Retinal pigment epithelial cell (primary cell): ENCODE measurements at regions not wholly inside any gene's neighbourhood (a gene's known extent, or its start where the extent isn't known, plus 50 kb on each side); places are given as distances from the start of the nearest gene placed in this dataset.

Source experiments
- DNase-seq: peaks from one replicate; pipeline ENCODE4 v3.0.0-alpha.2; 2010; ENCODE audit warnings: low read depth
- H3K4me3 ChIP-seq: 2 replicates; pipeline ENCODE4 v1.5.1; 2011; ENCODE audit warnings: mild to moderate bottlenecking, low read length, control low read depth, moderate library complexity
- TF ChIP-seq, protein P1 (sequence below): conservative IDR thresholded peaks from 2 replicates; pipeline ENCODE4 v1.5.1; 2011; ENCODE audit warnings: low read depth, low read length, control low read depth, inconsistent platforms

DNA sequence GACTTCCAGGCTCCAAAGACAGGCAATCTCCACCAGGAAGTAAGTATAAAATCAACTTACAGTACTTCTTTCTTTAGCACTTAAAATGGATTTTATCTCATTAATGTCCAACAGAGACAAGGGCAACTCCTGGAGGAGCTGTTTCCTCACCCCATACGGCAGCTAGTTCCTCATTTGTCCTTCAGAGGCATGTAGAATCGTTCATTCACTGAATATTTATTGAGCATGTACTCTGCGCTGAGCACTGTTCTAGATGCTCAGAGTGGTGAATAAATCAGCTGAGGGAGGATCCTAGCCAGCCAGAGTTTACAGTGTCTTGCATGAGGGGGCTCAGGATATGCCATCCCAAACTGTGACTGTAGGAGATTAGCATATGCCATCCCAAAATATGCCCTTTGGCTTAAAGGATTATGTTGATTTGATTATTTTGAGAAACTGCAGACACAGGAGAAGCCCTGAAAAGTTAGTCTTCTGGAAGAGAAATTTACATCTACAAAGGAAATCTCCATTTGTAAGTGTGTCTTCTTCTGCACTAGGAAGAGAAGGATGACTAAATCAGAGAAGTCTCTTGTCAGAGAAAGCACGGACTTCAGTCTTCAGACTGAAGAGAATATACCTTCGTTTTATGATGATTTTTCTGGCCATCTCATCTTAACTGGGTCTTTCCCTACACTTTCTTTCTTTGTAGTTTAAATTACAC, 66.9 kb downstream of the BAMBI start:
- TF ChIP-seq, protein P1, sequence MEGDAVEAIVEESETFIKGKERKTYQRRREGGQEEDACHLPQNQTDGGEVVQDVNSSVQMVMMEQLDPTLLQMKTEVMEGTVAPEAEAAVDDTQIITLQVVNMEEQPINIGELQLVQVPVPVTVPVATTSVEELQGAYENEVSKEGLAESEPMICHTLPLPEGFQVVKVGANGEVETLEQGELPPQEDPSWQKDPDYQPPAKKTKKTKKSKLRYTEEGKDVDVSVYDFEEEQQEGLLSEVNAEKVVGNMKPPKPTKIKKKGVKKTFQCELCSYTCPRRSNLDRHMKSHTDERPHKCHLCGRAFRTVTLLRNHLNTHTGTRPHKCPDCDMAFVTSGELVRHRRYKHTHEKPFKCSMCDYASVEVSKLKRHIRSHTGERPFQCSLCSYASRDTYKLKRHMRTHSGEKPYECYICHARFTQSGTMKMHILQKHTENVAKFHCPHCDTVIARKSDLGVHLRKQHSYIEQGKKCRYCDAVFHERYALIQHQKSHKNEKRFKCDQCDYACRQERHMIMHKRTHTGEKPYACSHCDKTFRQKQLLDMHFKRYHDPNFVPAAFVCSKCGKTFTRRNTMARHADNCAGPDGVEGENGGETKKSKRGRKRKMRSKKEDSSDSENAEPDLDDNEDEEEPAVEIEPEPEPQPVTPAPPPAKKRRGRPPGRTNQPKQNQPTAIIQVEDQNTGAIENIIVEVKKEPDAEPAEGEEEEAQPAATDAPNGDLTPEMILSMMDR: no peak
- no peak for DNase-seq
- no peak overlapping the region for H3K4me3 ChIP-seq

DNA sequence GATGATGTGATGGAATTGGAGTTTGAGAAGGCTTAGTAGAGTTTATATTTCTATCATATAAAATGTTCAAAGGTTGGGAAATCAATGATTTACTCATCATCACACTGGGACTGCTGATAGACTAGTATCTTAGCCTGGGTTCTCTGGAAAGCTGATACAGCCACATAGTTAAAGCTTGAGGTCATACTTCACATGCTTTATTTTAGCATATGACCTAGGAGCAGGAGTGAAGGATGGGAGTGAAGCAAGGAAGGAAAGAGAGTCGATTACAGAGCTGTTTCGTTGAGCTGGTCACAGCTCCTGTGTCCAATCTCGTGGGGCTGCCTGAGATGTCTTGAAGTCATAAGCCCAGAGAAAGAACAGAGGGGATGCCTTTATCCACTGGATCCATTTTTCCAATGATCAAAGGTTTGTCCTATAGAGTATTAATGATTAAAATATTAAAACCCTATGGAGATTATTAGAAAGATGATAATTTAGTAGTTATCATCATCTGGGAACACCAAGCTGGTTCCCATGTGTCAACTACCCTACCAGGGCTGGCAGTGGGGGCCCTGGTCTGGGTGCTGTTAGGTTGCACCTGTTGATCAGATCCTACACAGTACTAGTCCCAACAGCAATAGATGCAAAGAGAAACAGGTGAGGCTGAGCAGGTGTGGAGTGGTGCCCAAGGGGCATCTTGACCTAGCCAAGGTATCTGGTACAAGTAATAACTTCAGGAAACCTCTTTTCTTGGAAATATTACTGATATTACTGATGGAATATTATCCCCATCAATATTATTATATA, 77.8 kb downstream of the BAMBI start:
- TF ChIP-seq, protein P1: no peak
- no peak overlapping the region for H3K4me3 ChIP-seq
- no peak for DNase-seq

DNA sequence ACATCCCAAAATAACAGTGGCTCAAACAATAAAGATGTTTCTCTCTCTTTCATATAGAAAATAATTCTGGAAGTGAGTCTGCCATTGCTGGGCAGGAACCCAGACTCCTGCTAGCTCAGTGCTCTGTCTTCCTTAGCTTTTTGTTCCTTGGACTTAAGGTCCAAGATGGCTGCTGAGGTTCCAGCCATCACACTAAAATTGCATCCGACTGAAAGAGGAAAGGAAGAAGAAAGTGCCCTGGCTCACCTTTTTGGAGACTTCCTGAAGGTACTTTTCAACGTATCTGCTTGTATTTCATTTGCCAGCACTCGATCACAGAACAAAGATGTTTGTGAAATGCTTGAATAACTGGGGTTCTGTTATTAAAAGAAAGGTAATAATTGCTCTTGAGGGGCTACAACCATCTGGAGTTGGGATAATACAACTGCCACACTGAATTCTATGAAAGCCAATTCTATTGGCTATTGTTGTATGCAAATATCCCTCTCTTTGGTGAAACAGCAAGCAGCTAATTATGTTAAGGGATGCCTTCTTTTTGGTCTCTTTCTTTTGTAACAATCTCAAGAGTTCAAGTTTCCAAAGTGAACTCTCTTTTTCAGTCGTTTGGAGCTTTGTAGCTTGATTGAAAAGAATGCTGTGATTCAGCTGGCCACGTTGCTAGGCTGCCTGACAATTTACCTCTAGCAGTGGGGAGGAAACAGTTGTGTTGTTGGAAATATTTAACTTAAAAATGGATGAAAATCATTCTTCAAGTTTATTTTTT, 83.9 kb downstream of the BAMBI start:
- TF ChIP-seq, protein P1: no peak
- peak; percentile 41 for DNase-seq
- H3K4me3 ChIP-seq: no peak overlapping the region

DNA sequence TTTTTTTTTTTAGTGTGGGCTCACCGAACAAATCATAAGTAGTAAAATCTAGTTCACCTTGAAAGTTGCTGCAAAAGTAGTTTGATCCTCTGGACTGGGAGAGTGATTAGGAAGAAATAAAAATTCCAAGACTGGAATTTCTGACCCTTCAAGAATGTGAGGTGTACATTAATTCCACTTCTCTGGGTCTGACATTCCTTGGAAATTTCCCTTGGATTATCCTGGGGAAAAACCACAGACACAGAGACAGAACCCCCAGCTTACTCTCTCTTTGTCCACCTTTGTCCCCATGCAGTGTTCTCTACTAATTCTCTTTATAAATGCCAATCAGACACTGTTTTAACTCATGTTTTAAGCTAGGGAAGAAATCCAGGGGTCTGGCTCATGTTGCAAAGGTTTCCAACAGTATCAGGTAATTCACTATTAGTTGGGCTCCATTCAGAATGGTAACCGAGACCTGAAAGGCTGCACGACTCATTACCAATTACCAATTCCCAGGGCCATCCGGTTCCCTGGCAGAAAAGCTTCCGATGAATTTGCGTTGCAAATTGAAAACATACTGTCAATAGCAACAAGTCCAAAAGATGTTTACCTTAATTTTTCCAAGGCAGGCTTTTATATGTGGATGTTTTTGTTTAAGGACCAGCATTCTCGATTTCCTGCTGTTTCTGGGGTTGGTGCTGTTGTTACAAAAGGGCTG, 86.3 kb downstream of the BAMBI start:
- no peak overlapping the region for H3K4me3 ChIP-seq
- peak; percentile 25 for DNase-seq
- TF ChIP-seq, protein P1: no peak

DNA sequence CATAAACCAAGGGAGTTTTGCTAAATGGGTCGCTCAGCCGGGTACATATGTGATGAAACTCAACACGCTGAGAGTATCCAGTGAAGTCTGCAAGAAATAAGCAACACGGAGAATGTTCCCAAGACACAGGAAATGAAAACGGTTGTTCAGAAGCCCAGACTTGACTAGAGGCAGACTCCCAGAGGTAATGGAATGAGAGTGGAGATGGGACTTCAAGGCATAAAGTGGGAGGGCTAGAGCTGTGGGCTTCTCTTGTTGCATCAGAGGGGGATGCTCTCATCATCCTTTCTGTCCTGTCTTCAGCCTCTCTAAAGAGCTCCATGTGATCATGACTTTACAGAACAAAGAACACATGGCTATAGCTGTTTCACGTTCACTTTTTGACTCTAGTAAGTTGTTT, 88.3 kb downstream of the BAMBI start:
- no peak for DNase-seq
- no peak overlapping the region for H3K4me3 ChIP-seq

DNA sequence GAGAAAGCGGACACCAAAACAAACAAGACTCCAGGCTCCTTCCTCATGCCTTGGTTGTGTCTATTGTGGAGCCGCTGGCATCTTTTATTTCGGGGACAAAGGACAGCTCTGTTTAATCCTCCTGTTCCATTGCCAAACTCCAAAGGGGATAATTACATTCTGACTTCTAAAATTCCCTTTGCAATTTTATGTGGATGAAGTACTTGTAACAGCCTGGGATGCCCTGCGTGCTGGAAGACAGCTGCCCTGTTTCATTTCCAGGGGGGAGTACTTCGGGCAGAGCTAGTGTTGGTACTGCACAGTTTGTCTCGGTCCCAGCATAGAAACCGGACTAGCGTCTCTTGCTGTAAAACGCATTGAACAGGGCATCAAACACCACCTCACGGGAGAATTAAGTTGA, 90.9 kb downstream of the BAMBI start:
- TF ChIP-seq, protein P1: no peak
- DNase-seq: no peak
- no peak overlapping the region for H3K4me3 ChIP-seq

More for the DNA sequence above, 88.3 kb downstream of the BAMBI start:
- TF ChIP-seq, protein P1: no peak
